Erythroblast (primary cell): ENCODE measurements at regions not wholly inside any gene's neighbourhood (a gene's known extent, or its start where the extent isn't known, plus 50 kb on each side); places are given as distances from the start of the nearest gene placed in this dataset.
A peak's percentile ranks its signal among the peaks of the same experiment; 100 is the strongest.

Experiments
- DNase-seq, 2 experiments: peaks; one replicate each; lab custom pipeline; 2025; lab: John Stamatoyannopoulos, UW
- GATA1 ChIP-seq: IDR thresholded peaks from 2 replicates; pipeline ENCODE4 v1.6.1; 2011; ENCODE audit warnings: low read depth, mild to moderate bottlenecking, control low read depth, low read length, moderate library complexity
- POLR2A ChIP-seq: IDR thresholded peaks from 2 replicates; pipeline ENCODE4 v1.6.1; 2011; ENCODE audit warnings: mild to moderate bottlenecking, low read length

DNA sequence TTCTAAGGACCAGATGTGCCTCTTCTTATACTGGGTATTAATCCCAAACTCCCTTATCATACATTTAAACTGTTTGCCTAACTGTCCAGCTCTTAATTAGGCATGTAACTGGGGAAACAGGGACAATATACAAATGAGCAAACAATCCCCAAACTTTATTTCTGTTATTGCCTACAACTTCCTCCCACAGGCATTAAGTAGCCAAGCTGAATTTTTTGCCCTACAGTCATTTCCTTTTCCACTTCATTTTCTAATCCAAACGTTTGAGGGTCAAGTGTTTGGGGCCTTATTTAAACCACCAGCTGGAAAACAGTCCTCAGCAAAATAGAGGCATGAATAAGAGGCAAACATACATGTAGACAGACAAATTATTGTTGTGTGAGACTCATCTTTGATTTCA lies 77.4 kb upstream of the CCL2 start:
- no peak for DNase-seq
- no peak for TF ChIP-seq GATA1
- TF ChIP-seq POLR2A: no peak

DNA sequence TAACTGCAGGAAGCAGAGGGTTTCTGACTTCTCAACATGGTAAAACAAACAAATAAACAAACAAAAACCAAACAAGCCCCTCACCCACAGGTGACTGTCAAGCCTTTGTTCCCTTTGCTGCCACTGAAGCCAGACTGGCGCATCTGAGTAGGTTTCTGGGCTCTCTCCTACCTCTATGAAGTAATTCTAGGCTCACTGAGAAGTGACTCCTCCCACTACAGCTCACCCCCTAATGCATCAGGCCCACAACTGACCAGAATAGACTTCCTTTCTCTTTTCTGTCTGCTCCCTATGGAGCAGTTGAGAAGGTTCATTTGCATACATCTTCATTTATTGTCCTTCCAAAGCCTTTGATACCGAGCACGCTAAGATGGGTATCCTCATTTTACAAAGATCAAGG lies 77.0 kb upstream of the CCL2 start:
- DNase-seq: no peak
- TF ChIP-seq POLR2A (no peak), GATA1 (no peak)

DNA sequence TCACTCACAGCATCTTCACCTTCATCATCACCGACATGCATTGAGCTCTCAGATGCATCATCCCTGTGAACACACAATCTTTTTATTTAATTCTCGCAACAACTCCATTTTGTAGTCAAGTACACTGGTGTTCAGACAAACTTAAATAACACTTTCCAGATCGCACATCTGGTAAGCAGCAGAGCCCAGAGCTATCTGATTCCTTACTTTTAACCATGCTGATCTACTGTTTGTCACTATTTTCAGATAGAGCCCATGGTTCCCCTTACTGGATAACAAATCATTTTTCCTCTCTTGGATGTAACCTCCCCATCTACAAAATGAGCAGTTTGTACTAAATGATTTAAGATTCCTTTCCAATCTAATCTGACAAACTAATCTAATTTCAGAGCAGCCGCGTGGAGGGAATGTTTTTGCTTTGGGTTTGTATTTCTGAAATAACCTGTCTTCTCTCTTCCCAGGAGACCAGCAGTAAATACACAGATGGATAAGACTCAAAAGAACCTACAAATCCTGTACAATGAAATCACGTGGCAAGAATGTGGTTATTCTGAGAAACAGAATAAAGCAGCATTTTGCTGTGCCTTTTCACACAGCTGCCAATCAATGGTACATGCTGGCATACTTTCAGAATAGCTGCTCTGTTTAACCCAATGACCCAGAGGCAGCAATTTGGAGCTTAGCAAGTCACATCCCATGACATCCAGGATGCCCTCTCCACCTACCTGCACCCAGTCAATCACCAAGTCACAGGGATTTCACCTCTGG lies 72.9 kb upstream of the CCL2 start:
- TF ChIP-seq GATA1: no peak
- TF ChIP-seq POLR2A: no peak
- no peak for DNase-seq

- TF ChIP-seq POLR2A (no peak), GATA1 (no peak)
- DNase-seq: no peak
These were observed 59.1 kb upstream of the CCL2 start for GRCh38 chr17:34195987-34196386.

DNA sequence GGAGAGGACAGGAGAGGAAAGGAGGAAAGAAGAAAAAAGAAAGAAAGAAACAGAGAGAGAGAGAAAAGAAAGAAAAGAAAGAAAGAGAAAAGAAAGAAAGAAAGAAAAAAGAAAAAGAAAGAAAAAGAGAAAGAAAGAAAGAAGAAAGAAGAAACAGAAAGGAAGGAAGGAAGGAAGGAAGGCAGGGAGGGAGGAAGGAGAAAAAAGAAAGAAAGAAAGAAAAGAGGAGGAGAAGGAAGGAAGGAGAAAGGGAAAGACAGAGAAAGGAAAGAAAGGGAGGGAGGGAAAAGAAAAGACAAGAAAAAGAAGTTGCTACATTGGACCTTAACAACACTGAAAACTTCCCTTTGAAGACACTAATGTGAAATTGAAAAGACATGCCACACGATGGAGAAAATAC lies 56.6 kb upstream of the CCL2 start:
- TF ChIP-seq POLR2A (no peak), GATA1 (no peak)
- no peak for DNase-seq

DNA sequence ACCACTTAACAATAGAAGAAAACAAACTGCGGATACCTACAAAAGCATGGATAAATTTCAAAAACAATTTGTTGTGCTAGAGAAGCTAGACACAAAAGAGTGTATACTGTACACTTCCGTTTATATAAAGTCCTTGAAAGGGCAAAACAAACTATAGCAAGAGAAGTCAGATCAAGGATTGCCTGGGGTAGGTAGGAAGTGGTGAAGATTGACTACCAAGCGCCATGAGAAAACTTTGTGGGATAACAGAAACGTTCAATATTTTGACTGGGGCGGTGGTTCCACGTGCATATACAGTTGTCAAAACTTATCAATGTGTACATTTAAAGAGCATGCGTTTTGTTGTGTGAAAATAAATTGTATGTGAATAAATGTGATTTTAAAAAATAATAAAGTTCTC lies 55.6 kb upstream of the CCL2 start:
- no peak for TF ChIP-seq POLR2A
- TF ChIP-seq GATA1: no peak
- DNase-seq: no peak

GRCh38 chr17:34199932-34200534 lies 55.1 kb upstream of the CCL2 start:
- DNase-seq: peak; percentile 76 to 87
- TF ChIP-seq POLR2A (no peak), GATA1 (no peak)

GRCh38 chr17:34201225-34201624 lies 53.9 kb upstream of the CCL2 start:
- TF ChIP-seq GATA1 (no peak), POLR2A (no peak)
- no peak for DNase-seq

DNA sequence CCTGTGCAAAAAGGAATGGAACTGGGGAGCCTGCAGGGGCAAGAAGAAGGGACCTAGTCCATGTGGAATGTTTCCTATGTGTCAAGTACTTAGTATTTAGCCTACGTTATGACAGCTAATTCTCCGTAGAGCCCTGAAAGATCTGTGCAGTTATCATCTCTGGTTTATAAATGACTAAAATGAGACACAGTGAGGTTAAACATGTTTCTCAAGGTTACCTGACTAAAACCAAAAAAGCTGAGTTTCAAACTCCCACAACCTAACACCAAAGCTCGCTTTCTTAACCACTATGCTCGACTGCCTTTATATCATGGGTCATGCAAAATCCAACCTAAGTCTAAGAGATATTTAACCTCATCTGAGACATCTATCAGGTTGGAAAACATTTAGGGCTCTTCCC lies 53.3 kb upstream of the CCL2 start:
- TF ChIP-seq GATA1 (no peak), POLR2A (no peak)
- DNase-seq: no peak

DNA sequence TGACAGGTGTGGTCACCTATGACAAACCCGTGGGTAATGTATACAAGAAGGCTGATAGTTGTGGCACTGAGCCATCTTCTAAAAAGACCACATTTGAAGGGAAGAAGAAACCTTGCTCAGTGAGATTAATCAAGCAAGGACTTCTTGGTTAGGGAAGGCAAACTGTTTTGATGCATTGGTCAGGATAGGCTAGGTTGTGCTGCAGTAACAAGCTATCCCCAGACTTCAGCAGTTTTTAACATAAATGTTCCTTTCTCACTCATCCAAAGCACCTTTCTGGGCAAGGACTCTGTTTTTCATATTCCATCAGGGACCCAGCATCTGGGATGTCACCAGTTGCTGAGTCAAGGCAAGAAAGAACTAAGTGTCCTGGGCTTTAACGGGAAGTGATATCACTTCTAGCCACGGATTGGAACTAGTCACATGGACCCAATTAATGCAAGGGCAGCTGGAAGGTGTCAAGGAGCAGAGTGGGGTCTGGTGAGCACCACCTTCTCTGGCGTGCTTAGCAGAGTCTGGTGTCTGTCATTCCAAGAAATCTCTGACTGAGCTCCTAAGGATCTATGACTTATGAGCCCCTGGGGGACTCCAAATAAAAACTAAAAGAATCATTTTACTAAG lies 52.0 kb upstream of the CCL2 start:
- TF ChIP-seq POLR2A: no peak
- TF ChIP-seq GATA1: no peak
- DNase-seq: no peak

GRCh38 chr17:34204402-34204801 lies 50.7 kb upstream of the CCL2 start:
- DNase-seq: no peak
- TF ChIP-seq POLR2A (no peak), GATA1 (no peak)
